ENCODE measurements at regions not wholly inside any gene's neighbourhood (a gene's known extent, or its start where the extent isn't known, plus 50 kb on each side); places are given as distances from the start of the nearest gene placed in this dataset.
A peak's percentile ranks its signal among the peaks of the same experiment; 100 is the strongest.

DNA sequence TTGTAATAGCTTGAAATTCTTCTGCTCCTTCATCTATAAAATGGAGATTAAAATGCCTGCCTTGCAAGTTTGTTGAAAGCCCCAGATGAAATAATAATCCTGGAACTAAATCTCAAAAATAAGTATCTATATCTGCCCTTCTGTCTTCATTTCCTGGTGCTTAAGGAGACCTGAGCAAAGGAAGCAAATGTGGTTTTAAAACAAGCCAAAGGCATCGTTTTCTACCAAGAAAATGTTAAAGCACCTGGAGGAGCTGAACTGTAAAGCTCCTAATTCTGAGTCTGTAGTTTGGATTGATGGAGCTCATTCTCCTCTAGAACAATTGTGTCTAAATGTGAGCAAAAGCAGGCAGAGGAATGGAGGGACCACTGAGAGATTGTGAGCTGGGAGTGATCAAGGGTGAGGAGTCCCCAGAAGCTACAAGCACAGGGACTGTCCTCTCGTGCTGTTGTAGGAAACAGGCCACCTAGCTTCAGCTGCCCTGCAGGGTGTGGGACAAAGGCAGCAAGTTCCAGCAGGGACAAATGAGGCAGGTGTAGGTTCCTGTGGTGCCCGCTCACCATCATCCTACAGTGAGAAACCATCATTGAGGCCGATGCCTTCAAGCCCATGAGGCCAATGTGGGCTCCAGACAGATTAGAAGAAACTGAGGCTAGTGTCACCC, 420.7 kb upstream of the TRIB2 start:
- Mint-ChIP-seq H3K4me3 (ENCODE audit: low read depth) (peak overlapping the region; percentile 9), H3K4me1 (ENCODE audit: low read depth) (peaks cover 52% of the 10 kb centered on the region), H3K27me3 (ENCODE audit: low read depth) (peaks cover 7% of the 10 kb centered on the region), H3K27ac (no peak overlapping the region), H3K9me3 (peaks cover 25% of the 10 kb centered on the region), H3K36me3 (ENCODE audit: low read depth) (peaks cover 27% of the 10 kb centered on the region)
- no peak for DNase-seq (ENCODE audit: low spot score)
- intact Hi-C loops (cut with micrococcal nuclease) = loop anchor here (2.0 to 10.0 kb wide), 6 partner anchors 135 to 541 kb away; no protein-coding TSS in a partner anchor

- Mint-ChIP-seq H3K9me3 (peaks cover 16% of the 10 kb centered on the region), H3K27ac (no peak overlapping the region), H3K4me3 (ENCODE audit: low read depth) (no peak overlapping the region), H3K4me1 (ENCODE audit: low read depth) (peaks cover 49% of the 10 kb centered on the region), H3K36me3 (ENCODE audit: low read depth) (peaks cover 18% of the 10 kb centered on the region), H3K27me3 (ENCODE audit: low read depth) (peaks cover 6% of the 10 kb centered on the region)
- no peak for DNase-seq (ENCODE audit: low spot score)
- intact Hi-C loops (cut with micrococcal nuclease) = loop anchor here (10.0 kb wide), 1 partner anchor 542 kb away; no protein-coding TSS in a partner anchor
These were observed 419.8 kb upstream of the TRIB2 start for GRCh38 chr2:12296915-12297314.

GRCh38 chr2:12298352-12298751, 418.4 kb upstream of the TRIB2 start:
- intact Hi-C loops (cut with micrococcal nuclease) = loop anchor here (10.0 kb wide), 1 partner anchor 544 kb away; no protein-coding TSS in a partner anchor
- Mint-ChIP-seq H3K4me3 (ENCODE audit: low read depth) (no peak overlapping the region), H3K36me3 (ENCODE audit: low read depth) (peaks cover 11% of the 10 kb centered on the region), H3K27ac (no peak overlapping the region), H3K4me1 (ENCODE audit: low read depth) (peaks cover 56% of the 10 kb centered on the region), H3K9me3 (peaks cover 12% of the 10 kb centered on the region), H3K27me3 (ENCODE audit: low read depth) (peaks cover 6% of the 10 kb centered on the region)
- DNase-seq (ENCODE audit: low spot score) = no peak

DNA sequence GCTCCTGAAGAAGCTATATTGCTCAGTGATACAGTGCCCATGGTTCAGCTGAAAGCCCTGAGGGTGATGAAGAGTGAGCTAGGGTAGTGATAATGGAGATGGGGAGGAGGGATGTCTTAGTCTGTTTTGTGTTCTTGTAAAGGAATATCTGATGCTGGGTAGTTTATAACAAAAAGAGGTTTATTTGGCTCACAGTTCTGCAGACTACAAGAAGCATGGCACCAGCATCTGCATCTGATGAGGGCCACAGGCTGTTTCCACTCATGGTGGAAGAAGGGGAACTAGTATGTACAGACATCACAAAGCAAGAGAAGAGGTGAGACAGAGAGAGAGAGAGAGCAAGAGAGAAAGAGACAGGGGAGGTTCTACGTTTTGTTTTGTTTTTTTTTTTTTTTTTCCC, 417.3 kb upstream of the TRIB2 start:
- H3K27ac Mint-ChIP-seq = no peak overlapping the region
- H3K36me3 Mint-ChIP-seq (ENCODE audit: low read depth) = peaks cover 6% of the 10 kb centered on the region
- DNase-seq (ENCODE audit: low spot score) = no peak
- peaks cover 6% of the 10 kb centered on the region for H3K27me3 Mint-ChIP-seq (ENCODE audit: low read depth)
- intact Hi-C loops (cut with micrococcal nuclease) = loop anchor here (10.0 kb wide), 1 partner anchor 545 kb away; no protein-coding TSS in a partner anchor
- peaks cover 56% of the 10 kb centered on the region for H3K4me1 Mint-ChIP-seq (ENCODE audit: low read depth)
- H3K4me3 Mint-ChIP-seq (ENCODE audit: low read depth) = no peak overlapping the region
- peaks cover 7% of the 10 kb centered on the region for H3K9me3 Mint-ChIP-seq

GRCh38 chr2:12300019-12300602, 416.6 kb upstream of the TRIB2 start:
- Mint-ChIP-seq H3K27me3 (ENCODE audit: low read depth) (peaks cover 8% of the 10 kb centered on the region), H3K4me3 (ENCODE audit: low read depth) (no peak overlapping the region), H3K9me3 (peaks cover 7% of the 10 kb centered on the region), H3K27ac (no peak overlapping the region), H3K36me3 (ENCODE audit: low read depth) (peaks cover 6% of the 10 kb centered on the region), H3K4me1 (ENCODE audit: low read depth) (peaks cover 52% of the 10 kb centered on the region)
- DNase-seq (ENCODE audit: low spot score) = no peak
- intact Hi-C loops (cut with micrococcal nuclease) = no loop called here

- intact Hi-C loops (cut with micrococcal nuclease) = no loop called here
- Mint-ChIP-seq H3K9me3 (peaks cover 7% of the 10 kb centered on the region), H3K36me3 (ENCODE audit: low read depth) (peaks cover 6% of the 10 kb centered on the region), H3K4me3 (ENCODE audit: low read depth) (no peak overlapping the region), H3K4me1 (ENCODE audit: low read depth) (peaks cover 51% of the 10 kb centered on the region), H3K27ac (no peak overlapping the region), H3K27me3 (ENCODE audit: low read depth) (peaks cover 10% of the 10 kb centered on the region)
- DNase-seq (ENCODE audit: low spot score) = no peak
These were observed 415.8 kb upstream of the TRIB2 start for GRCh38 chr2:12300927-12301326.

DNA sequence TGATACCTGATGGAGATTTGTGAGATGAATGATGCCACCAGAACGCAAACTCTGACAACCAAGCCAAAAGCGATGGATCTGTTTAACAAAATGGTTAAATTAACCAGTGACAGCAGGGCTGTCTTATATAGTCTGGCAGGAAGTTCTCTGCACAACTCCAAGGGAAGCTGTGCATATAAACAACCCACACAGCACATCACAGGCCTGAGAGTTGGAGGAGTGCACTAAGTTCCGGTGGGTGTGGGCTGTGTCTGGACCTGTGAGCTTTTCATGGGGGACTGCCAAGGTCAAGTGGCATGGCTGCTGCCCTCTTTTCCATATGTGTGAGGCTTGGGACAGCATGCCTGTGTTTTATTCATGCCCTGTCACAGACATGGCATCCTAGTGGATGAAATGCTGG, 414.6 kb upstream of the TRIB2 start:
- H3K27me3 Mint-ChIP-seq (ENCODE audit: low read depth) = peaks cover 9% of the 10 kb centered on the region
- peaks cover 2% of the 10 kb centered on the region for H3K36me3 Mint-ChIP-seq (ENCODE audit: low read depth)
- H3K27ac Mint-ChIP-seq = no peak overlapping the region
- no peak overlapping the region for H3K4me3 Mint-ChIP-seq (ENCODE audit: low read depth)
- no peak for DNase-seq (ENCODE audit: low spot score)
- intact Hi-C loops (cut with micrococcal nuclease) = no loop called here
- peaks cover 2% of the 10 kb centered on the region for H3K9me3 Mint-ChIP-seq
- H3K4me1 Mint-ChIP-seq (ENCODE audit: low read depth) = peaks cover 42% of the 10 kb centered on the region

DNA sequence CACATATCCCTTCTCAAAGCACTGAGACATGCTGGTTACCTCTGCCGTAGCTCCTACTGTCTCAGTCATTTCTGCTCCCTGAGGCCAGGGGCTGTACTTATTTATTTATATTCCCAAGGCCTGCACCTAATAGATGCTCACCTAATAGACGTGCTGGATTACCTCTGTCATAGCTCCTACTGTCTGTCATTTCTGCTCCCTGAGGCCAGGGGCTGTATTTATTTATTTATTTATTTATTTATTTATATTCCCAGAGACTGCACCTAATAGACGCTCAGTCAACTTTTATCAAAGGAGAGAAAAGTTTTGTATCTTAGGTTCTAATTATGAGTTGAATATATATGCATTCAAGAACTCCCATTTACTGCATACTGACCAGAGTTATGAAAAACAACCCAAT, 414.0 kb upstream of the TRIB2 start:
- Mint-ChIP-seq H3K4me3 (ENCODE audit: low read depth) (no peak overlapping the region), H3K4me1 (ENCODE audit: low read depth) (peaks cover 42% of the 10 kb centered on the region), H3K36me3 (ENCODE audit: low read depth) (no peaks in the 10 kb centered on the region), H3K9me3 (no peaks in the 10 kb centered on the region), H3K27me3 (ENCODE audit: low read depth) (peaks cover 6% of the 10 kb centered on the region), H3K27ac (no peak overlapping the region)
- intact Hi-C loops (cut with micrococcal nuclease) = no loop called here
- DNase-seq (ENCODE audit: low spot score) = no peak

GRCh38 chr2:12303181-12304030, 413.3 kb upstream of the TRIB2 start:
- no peak for DNase-seq (ENCODE audit: low spot score)
- Mint-ChIP-seq H3K36me3 (ENCODE audit: low read depth) (no peaks in the 10 kb centered on the region), H3K4me1 (ENCODE audit: low read depth) (peaks cover 43% of the 10 kb centered on the region), H3K27me3 (ENCODE audit: low read depth) (peaks cover 9% of the 10 kb centered on the region), H3K27ac (no peak overlapping the region), H3K9me3 (no peaks in the 10 kb centered on the region), H3K4me3 (ENCODE audit: low read depth) (no peak overlapping the region)
- intact Hi-C loops (cut with micrococcal nuclease) = no loop called here

- no peak overlapping the region for H3K27ac Mint-ChIP-seq
- peaks cover 15% of the 10 kb centered on the region for H3K27me3 Mint-ChIP-seq (ENCODE audit: low read depth)
- H3K4me3 Mint-ChIP-seq (ENCODE audit: low read depth) = no peak overlapping the region
- peaks cover 48% of the 10 kb centered on the region for H3K4me1 Mint-ChIP-seq (ENCODE audit: low read depth)
- no peaks in the 10 kb centered on the region for H3K36me3 Mint-ChIP-seq (ENCODE audit: low read depth)
- DNase-seq (ENCODE audit: low spot score) = no peak
- intact Hi-C loops (cut with micrococcal nuclease) = no loop called here
- H3K9me3 Mint-ChIP-seq = no peaks in the 10 kb centered on the region
These were observed 412.1 kb upstream of the TRIB2 start for GRCh38 chr2:12304564-12305171.

DNA sequence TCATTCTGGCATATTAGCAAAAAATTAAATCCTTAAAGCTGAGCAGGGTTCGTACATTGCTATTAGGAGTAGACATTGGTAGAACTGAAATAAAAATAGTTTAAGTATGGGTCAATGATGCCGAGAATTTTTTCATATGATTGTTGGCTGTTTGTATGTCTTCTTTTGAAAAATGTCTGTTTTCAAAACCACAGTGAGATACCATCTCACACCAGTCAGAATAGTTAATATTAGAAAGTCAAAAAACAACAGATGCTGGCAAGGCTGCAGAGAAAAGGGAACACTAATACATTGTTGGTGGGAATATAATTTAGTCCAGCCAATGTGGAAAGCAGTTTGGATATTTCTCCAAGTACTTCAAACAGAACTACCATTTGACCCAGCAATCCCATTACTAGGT, 410.8 kb upstream of the TRIB2 start:
- no peak overlapping the region for H3K4me3 Mint-ChIP-seq (ENCODE audit: low read depth)
- H3K27me3 Mint-ChIP-seq (ENCODE audit: low read depth) = peaks cover 17% of the 10 kb centered on the region
- H3K4me1 Mint-ChIP-seq (ENCODE audit: low read depth) = peaks cover 58% of the 10 kb centered on the region
- no peak overlapping the region for H3K27ac Mint-ChIP-seq
- no peak for DNase-seq (ENCODE audit: low spot score)
- no peaks in the 10 kb centered on the region for H3K9me3 Mint-ChIP-seq
- H3K36me3 Mint-ChIP-seq (ENCODE audit: low read depth) = no peaks in the 10 kb centered on the region
- intact Hi-C loops (cut with micrococcal nuclease) = no loop called here

DNA sequence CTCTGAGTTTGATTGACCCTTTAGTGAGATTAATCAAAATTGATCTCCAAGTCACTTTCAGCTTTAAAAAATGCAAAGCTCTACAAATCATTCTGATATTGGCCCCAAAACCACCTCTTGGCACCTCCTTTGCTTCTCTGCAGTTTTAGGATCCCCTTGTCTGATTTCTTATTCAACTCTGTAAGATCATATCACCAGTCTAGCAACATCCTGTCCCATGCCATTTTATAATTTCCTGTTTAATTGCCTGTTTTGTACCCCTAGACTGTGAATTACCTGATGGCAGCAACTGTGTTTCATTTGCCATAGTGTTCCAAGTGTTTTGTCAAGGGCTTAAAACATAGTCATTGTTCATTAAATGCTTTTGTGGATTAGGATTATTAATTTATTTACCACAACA, 406.3 kb upstream of the TRIB2 start:
- H3K36me3 Mint-ChIP-seq (ENCODE audit: low read depth) = no peaks in the 10 kb centered on the region
- no peak overlapping the region for H3K4me3 Mint-ChIP-seq (ENCODE audit: low read depth)
- intact Hi-C loops (cut with micrococcal nuclease) = no loop called here
- peaks cover 23% of the 10 kb centered on the region for H3K27me3 Mint-ChIP-seq (ENCODE audit: low read depth)
- peaks cover 38% of the 10 kb centered on the region for H3K4me1 Mint-ChIP-seq (ENCODE audit: low read depth)
- no peak overlapping the region for H3K27ac Mint-ChIP-seq
- DNase-seq (ENCODE audit: low spot score) = no peak
- H3K9me3 Mint-ChIP-seq = no peaks in the 10 kb centered on the region

All from activated T-helper 2 cell treated with anti-CD3 and anti-CD28 coated beads, Interferon-gamma antibody, Interleukin-2, Interleukin-4, amounts not matched to agents 10 μg/mL and 5 μg/mL and 100 μg/mL, durations not matched to agents 14 hours and 24 hours and 36 hours (primary cell).